Ecto neural progenitor cell (in vitro differentiated cells): ENCODE measurements at regions not wholly inside any gene's neighbourhood (a gene's known extent, or its start where the extent isn't known, plus 50 kb on each side); places are given as distances from the start of the nearest gene placed in this dataset.
"Not testable (repeated sequence)": the region's sequence is repeated elsewhere in the genome, so short reads cannot be mapped to it uniquely, and the experiment has no call there.

Experiments used
- DNase-seq: peaks from one replicate; pipeline ENCODE4 v3.0.0-alpha.2; 2018; ENCODE audit warnings: low spot score

- DNase-seq, result no peak
Observed at GRCh38 chr21:35400233-35400939, 351.3 kb upstream of the RUNX1 start.

GRCh38 chr21:35399706-35400105 lies 350.6 kb upstream of the RUNX1 start:
- DNase-seq, result no peak

GRCh38 chr21:35399002-35399530 lies 350.0 kb upstream of the RUNX1 start:
- no peak for DNase-seq

DNA sequence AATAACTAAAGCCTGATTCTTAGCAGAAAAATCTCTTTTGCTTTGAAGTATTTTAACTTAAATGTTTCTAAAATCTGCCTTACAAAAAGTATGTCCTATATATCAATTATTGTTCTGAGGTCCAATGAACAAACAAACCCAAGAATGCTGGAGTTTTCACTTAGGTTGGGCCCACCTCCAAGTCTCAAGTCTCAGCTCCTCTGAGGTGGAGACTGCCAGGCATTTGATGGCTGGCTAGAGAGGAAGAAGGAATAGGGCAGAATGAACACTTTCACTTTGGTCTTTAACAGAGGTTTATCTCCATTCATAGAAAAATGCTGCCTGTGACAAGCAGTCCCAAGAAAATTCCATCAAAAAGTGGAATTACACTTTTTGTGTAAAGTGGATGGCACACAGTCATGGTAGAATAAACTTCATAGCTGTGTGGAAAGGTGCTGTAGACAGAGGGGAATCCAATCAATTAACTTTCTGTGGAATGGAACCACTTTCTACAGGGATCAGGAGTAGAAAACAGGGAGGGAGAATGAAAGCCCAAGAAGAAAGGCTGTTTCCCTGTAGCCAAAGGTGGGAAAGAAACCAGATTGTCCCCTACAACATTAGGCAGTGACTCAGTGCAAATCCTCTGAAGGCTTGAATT lies 349.4 kb upstream of the RUNX1 start:
- DNase-seq, result no peak

GRCh38 chr21:35397781-35398180 lies 348.7 kb upstream of the RUNX1 start:
- DNase-seq, result no peak

GRCh38 chr21:35396655-35397054 lies 347.6 kb upstream of the RUNX1 start:
- DNase-seq, result no peak

GRCh38 chr21:35395728-35396127 lies 346.6 kb upstream of the RUNX1 start:
- DNase-seq, result no peak

GRCh38 chr21:35394634-35395369 lies 345.7 kb upstream of the RUNX1 start:
- DNase-seq, result no peak

DNA sequence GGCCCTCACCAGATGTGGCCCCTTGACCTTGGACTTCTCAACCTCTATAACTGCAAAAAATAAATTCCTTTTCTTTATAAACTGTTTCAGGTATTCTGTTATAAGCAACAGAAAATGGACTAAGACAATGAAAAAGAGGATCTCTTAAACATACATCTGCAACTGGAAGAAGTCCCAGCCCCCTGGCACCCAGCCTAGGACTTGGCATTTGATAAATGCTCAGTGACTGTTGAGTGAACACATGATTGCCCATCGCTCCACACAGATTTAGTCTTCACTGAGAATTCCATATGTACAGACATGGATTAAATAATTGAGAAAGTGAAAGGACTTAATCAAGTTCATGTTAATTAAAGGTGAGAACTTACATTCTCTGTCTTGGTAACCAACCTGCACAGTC lies 344.9 kb upstream of the RUNX1 start:
- DNase-seq, result no peak

GRCh38 chr21:35390013-35390776 lies 341.1 kb upstream of the RUNX1 start:
- DNase-seq, result no peak

- no peak for DNase-seq
Observed at GRCh38 chr21:35386491-35387079, 337.5 kb upstream of the RUNX1 start.

DNA sequence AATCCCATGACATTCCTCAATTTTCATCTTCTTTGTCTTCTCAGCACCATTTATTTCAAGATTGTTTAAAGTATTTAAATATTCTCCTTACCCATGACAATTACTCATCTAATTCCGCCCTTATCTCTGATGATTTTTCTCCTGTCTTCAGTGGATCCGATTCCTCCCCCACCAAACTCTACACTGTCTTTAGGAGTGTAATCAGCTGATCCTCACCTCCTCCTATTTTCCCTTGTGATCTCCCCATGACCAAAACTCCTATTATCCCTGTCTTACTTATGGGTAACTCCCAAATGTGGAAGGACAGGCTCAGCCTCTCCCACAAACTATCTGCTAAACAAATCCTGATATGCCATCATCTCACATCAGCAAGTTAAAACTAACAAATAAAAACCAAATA lies 335.3 kb upstream of the RUNX1 start:
- no peak for DNase-seq

- no peak for DNase-seq
Observed at GRCh38 chr21:35382696-35383095, 333.6 kb upstream of the RUNX1 start.

GRCh38 chr21:35381743-35382310 lies 332.7 kb upstream of the RUNX1 start:
- DNase-seq, result no peak

- DNase-seq, result not testable (repeated sequence)
Observed at GRCh38 chr21:35380304-35380703, 331.2 kb upstream of the RUNX1 start.

DNA sequence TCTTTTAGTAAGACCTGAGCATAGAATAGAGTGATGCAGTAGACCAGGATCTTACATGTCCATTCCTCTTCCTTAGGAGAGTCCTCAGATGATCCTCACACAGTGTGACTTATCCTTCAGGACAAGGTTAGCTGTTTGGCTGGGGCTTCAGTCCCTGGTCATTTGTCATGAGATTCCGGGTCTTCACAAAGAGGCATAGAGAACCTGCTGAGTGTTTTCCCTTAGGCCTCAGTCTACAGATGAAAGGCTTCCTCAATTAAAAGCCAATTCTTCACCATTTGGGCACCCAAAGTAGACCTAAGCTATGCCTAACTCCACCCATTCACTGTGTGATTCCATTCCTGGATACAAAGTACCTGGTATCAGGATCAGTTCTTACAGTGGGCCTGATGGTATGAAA lies 329.8 kb upstream of the RUNX1 start:
- no peak for DNase-seq

DNA sequence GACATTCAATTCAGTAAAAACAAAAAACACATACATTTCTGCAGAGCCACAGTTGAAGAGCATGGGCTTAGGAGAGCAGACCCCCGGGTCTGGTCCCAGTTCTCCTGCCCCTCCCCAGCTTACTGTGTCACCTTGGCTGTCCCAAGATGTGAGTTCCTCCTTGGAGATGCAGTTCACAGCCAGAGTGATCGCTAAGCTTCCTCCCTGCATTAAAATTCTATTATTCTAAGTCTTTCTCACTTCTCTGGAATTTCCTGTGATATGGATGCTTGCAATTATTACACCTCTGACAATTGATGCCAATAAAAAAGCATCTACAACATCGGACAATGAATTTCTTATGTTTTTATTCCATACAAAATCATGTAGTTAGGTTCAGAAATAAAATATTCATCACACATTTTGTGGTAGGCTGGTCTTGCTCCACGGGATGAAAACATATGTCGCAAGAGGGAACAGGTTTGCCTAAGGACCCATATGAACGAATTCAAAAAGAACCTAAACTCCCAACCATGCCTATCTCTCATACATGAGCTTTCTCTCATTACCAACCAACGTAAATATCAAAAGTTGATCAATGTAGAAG lies 328.5 kb upstream of the RUNX1 start:
- no peak for DNase-seq

DNA sequence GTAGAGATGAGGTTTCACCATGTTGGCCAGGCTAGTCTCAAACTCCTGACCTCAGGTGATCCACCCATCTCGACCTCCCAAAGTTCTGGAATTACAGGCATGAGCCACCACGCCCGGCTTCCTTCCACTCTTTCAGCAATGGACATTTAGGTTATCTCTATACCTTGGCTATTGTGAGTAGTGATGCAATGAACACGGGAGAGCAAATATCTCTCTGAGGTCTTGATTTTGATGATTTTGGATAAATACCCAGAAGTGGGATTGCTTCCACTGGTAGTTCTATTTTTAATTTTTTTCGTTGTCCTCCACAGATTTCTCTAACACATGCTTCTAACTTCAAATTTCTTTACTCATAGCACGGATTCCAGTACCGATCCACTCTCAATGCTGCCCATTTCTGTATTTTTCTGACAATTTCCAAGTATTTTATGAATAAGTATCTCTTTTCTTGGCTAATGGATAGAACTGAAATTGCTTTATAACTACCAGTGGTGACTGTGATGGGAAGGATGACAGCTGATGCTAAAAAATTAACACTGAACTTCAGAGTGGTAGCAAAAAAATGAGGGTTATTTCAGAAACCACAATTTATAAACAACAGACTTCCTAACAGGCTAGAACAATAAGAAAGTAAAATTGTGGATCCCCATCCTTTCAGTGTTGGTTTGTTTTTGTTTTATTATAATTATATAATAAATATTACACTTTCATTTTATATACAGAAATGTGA lies 327.5 kb upstream of the RUNX1 start:
- DNase-seq, result no peak

DNA sequence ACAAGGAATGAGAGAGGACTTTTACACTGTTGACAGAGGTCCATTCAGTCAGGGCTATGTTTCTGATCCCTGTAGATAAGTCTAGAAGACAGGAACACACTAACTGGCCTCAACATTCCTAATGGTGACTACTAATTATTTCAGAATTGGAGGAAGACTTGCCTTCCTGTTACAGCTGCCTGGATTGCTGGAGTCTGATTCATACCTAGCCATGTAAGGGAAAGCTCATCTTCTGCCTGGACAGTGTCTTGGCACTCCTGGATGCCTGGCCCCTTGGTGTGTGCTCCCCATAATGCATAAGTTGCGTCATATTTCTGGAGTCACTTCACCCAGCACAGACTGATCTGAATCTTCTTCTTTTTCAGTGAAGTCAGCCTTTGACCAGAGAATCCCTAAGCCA lies 326.0 kb upstream of the RUNX1 start:
- no peak for DNase-seq

- DNase-seq, result no peak
Observed at GRCh38 chr21:35373998-35374397, 324.9 kb upstream of the RUNX1 start.
